H1 (cell line): ENCODE measurements at regions not wholly inside any gene's neighbourhood (a gene's known extent, or its start where the extent isn't known, plus 50 kb on each side); places are given as distances from the start of the nearest gene placed in this dataset.

Experiments used
- BACH1 ChIP-seq: IDR thresholded peaks from 2 replicates; pipeline ENCODE4 v1.6.1; 2012; ENCODE audit warnings: low read length, improper control_type of control experiment
- HDAC2 ChIP-seq, 2 experiments: fragments of 300-600 bp in 1 of 2; sonication (generic) in 1 of 2; IDR thresholded peaks; 2 replicates each; pipeline ENCODE4 v1.6.1; 2011 to 2012; ENCODE audit warnings: low read depth in 2 of 2, low read length in 2 of 2, mild to moderate bottlenecking in 2 of 2, moderate library complexity in 2 of 2, borderline replicate concordance in 1 of 2, inconsistent platforms in 1 of 2
- SRF ChIP-seq: IDR thresholded peaks from 2 replicates; pipeline ENCODE4 v1.6.1; 2011; ENCODE audit warnings: mild to moderate bottlenecking, low read depth, low read length, moderate library complexity
- TAF7 ChIP-seq: optimal IDR thresholded peaks from 2 replicates; pipeline ENCODE3; 2011; ENCODE audit warnings: low read depth, mild to moderate bottlenecking, inconsistent platforms, low read length, moderate library complexity, borderline replicate concordance
- YY1 ChIP-seq: IDR thresholded peaks from 2 replicates; pipeline ENCODE4 v1.6.1; 2011; ENCODE audit warnings: low read depth, mild to moderate bottlenecking, low read length
- TF ChIP-seq, protein P1 (sequence below), 3 experiments: IDR thresholded peaks; 1 replicate in 2 of 3; 2 replicates in 1 of 3; pipeline versions ENCODE4 v1.5.1 to v1.6.1; 2011; ENCODE audit warnings: low read length in 3 of 3, mild to moderate bottlenecking in 3 of 3, inconsistent platforms in 2 of 3, low read depth in 1 of 3, moderate library complexity in 1 of 3; ENCODE audit not compliant: insufficient read depth in 1 of 3; ENCODE audit errors: control extremely low read depth in 1 of 3

DNA sequence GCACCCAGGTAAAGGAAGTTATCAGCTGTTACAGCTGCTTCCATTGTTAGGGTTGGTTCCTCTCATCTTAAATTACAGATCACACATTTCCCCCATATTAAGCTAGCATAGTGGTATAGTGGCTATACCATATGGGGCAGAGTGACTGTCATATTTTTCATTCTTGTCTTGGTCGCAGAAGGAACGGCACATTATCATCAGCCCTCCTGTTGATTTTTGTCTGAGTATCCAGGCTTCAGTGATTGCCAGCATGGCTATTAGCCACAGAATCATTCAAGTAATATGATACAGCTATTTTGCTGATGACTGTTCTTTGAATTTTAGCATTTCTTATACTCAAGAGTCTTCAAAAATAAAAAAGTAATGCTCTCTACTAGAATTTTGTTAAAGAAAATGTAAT lies 240.9 kb downstream of the LIG4 start (continued):
- TF ChIP-seq HDAC2 (IDR thresholded peaks at IDR 0.05; ENCODE audit: borderline replicate concordance in 1 of 2, low read depth in 2 of 2, low read length in 2 of 2) (no peak), SRF (no peak), BACH1 (no peak), YY1 (no peak), TAF7 (no peak)
- TF ChIP-seq, protein P1, sequence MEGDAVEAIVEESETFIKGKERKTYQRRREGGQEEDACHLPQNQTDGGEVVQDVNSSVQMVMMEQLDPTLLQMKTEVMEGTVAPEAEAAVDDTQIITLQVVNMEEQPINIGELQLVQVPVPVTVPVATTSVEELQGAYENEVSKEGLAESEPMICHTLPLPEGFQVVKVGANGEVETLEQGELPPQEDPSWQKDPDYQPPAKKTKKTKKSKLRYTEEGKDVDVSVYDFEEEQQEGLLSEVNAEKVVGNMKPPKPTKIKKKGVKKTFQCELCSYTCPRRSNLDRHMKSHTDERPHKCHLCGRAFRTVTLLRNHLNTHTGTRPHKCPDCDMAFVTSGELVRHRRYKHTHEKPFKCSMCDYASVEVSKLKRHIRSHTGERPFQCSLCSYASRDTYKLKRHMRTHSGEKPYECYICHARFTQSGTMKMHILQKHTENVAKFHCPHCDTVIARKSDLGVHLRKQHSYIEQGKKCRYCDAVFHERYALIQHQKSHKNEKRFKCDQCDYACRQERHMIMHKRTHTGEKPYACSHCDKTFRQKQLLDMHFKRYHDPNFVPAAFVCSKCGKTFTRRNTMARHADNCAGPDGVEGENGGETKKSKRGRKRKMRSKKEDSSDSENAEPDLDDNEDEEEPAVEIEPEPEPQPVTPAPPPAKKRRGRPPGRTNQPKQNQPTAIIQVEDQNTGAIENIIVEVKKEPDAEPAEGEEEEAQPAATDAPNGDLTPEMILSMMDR (IDR thresholded peaks at IDR 0.05; ENCODE audit: control extremely low read depth in 1 of 3, insufficient read depth in 1 of 3, low read depth in 1 of 3, low read length in 3 of 3): no peak
